HG03432 (cell line): ENCODE measurements at regions not wholly inside any gene's neighbourhood (a gene's known extent, or its start where the extent isn't known, plus 50 kb on each side); places are given as distances from the start of the nearest gene placed in this dataset.
"Not testable (repeated sequence)": the region's sequence is repeated elsewhere in the genome, so short reads cannot be mapped to it uniquely, and the experiment has no call there.

Source experiments
- ATAC-seq: cut with Tn5 transposase; IDR thresholded peaks from one replicate; pipeline ENCODE4 v1.9.1; 2021; ENCODE audit warnings: mild to moderate bottlenecking, moderate library complexity; ENCODE audit not compliant: unreplicated experiment

DNA sequence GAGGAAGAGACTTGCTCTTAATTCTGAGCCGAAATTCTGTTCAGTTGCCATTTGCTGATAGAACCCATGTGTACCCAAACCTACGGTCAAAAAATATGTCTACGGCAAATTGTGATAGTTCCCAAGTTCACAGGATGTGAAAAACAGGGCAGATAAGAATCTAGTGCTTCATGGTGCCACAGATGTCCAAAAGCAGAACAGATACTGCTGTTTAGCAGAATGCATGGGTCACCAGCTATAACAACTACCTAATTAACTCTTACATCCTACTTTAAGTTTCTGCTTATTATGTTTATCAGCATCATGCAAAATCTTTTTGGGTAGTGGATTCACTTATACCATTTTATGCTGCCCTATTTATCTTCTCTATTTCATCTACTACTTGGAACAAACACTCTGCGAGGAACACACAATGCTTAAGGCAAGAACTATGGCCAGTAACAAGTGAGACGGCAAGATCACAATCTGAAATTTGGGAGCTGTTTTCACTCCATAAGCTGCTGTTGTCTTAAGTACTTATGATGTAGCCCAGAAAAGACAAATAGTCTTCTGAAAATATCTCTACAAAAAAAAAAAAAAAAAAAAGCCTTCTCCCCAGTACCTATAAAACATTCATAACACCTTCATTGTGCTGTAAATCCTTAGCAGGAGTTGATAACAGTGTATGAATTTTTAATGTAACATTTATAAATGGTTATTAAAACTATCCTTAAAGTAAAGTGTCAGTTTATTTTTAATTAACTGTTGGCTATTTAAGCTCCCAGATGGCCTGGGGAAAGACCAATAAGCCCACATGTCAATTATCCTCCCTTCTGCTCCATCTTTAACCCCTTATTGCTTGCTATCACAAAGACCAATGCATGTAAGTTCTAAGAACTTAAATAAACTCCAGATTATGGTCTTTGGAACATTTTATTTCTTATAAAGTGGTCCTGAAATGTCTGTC, 232.3 kb downstream of the TLR4 start:
- ATAC-seq, result peak; percentile 95

DNA sequence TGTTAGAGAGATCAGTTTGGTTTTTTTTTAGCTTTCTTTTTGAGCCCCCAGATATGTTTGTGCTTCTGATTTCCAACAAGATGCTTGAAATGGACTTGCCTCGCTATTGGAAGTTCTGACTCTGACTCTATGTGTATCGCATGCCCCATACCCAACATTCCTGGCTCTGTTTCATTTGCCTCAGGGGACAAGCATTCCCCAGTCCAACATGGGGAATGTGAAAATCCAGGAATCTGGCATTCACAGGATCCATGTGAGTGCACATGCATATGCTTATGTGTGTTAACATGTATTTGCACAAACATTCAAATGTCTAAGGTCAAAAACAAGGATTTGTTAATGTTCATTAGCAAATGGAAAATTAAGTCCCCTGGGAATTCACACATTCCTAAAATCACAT, 233.9 kb downstream of the TLR4 start:
- ATAC-seq, result no peak

DNA sequence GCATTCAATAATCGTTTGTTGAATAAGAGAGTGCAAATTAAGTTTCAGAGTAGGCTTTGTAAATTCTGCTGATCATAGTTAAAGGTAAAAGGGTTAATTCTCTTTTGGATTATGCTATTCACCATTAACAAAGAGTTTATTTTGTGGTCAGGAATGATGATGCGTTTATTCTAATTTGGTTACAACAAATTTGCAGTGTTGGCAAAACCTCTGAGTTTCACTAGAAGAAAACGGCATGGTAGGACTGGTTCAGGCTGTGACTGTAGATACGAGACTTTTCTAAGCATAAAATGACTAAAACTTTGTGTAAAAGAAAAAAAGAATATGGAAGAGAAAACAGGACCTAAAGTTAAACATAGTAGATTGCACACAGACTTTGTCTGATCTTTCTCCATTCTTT, 234.7 kb downstream of the TLR4 start:
- no peak for ATAC-seq

DNA sequence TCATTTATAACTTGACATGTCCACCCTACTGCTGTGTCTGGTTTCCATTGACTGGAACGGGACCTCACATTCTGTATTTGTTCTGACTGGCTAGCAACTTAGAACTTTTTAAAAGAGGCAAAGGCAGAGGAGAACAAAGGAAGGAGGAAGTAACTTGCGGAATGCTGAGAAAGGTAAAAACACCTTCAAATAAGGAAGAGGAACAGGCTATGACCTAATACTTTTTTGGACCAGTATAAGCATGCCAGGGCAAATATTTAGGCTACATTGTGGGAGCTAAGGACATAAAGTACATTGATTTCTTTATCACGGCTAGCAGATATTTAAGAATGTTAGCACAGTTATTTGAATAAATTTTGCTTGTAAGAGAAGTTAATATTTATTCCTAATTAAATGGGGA, 240.5 kb downstream of the TLR4 start:
- ATAC-seq, result not testable (repeated sequence)

DNA sequence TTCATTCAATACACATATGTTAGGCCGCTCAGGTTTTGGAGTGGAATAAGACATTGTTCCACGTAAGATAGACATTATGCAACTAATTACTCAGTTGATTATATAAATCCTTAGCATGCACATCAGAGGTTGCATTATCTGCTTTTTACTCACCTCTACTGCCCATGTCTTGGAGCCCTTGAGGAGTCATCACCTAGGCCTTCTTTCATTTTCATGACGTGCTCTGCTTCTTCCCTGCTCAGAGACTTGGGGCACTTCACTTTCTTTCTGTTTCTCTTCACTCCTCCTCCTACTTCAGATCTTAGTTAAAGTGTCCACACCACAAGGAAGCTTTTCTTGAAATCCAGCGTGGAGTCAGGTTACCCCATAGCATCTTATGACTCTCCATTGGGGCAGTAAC, 241.1 kb downstream of the TLR4 start:
- no peak for ATAC-seq

DNA sequence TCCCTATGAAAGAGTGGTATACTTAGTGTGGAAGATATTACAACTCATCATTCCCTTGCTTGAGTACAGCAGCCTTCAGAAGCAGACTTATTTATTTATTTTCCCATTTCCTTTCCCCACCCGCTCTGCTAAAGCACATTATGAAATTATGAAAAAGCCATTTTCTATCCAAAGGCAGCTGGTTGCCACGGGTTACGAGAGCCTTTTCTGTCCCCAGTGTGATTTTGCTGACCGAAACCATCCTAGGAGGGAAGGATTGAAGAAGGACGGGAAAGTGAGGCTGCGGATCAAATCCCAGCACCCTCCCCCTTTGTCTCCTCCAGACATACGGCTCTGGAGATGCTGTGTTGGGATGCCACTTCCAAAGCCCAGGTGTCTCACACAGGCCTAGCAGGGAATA, 246.9 kb downstream of the TLR4 start:
- no peak for ATAC-seq

DNA sequence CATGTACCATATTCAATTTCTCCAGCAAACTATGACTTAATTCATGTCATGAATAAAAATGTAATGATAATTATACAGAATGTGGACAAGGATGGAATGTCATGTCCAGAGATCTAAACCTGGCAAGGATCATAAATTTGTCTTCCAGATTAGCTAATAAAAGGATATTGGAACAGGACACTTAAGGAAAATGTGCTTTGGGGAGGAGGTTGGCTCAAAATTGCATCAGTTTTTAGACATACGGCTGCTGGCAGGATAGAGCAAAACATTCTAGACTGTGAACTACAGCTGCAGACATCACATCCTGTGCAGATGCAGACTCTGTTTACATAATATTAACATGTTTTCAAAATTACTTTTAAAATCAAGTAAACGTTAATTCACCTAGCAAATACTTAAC, 248.4 kb downstream of the TLR4 start:
- no peak for ATAC-seq

DNA sequence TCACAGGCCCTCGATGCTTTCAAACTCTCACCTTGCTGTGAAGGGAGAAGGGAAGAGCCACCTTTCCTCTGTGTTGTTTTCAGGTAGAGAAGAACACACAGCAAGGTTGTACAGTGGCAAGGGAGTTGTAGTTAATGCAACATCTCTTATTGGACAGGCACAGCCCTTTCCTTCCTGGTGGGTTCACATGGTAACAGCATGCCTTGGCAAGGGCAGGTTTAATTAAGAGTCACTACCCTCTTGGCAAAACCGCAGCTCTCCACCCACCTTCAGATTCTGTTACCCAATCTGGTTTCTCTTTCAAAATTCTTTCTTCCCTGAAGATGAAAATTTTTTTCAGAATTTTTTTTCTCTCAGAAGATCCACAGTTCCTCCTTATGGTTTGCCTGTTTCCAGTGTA, 253.1 kb downstream of the TLR4 start:
- no peak for ATAC-seq

DNA sequence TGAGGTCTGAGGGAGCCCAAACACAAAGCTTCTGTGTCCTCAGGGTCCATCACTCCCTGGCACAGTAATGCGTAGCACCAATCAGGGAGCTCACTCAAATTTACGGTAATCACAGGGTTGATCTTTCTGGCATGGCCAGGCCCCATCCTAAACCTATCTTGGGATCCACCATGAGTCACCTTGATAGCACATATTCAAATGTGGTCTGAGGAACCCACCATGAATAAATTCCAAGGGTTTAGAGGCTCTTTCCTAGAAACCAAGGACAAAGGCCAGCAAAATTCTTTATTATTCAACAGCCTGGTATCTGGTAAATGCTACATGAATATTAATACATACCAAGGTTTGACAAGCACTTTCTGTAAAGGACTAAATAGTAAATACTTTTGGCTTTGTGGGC, 254.5 kb downstream of the TLR4 start:
- ATAC-seq, result no peak

DNA sequence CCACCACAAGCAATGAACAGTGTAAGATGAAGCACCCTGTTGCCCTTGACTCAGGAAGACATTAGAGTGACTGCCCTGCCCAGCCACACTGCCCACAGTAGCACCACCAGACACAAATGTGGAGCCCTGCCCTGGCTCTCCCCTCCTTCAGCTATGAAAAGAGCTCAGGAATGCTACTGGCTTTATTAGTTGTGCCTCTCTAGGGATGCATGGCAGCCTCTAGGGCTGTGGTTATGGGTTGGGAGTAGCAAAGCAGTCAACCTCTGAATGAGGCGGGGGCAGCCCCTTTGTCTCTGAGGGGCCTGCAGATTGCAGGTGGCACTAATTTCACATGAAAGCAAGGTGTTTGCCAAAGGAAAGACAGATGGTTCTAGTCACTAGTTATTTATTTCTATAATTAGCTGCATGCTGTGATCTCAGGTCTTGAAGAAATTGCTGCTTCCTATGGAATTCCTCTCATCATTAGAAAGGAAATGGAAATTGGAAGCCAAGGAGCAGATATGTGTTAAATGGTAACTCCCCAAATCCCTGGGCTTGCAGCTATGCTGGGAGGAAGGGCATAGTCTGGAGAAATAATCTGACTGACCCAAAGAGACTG, 259.4 kb downstream of the TLR4 start:
- no peak for ATAC-seq

DNA sequence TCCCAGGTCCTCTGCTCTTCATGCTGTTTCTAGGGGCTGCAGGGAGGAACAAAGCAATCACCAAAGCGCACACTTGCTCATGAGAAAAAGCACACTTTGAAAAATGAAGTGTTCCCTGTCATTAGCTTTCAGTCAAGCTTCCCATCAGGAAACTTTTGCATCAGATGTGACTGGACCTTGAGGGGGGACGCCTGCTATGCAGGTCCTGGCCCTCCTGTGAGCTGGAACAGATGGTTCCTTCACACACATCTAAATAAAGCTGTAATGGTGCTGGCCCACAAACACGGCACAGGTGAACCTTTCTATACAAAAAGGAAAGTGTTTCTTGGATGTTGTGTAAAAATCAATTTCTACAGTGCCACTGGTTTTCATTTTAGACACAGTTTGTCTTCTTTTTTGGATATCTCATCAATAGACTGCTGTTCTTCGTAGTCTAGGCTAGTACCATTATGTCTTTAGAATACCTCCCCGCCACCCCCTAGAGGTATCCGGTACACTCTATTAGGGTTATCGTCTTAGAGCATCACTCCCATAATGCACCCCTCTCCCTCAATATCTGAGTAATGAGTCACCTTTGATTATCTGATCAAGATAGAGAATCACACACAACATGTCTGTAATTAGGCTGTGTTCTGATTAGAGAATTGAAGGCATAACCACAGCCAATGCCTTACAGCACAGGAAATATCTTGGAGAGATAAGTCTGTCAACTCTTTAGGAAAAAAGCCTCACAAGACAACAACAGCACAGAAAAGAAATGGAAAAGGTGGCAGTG, 266.3 kb downstream of the TLR4 start:
- no peak for ATAC-seq

DNA sequence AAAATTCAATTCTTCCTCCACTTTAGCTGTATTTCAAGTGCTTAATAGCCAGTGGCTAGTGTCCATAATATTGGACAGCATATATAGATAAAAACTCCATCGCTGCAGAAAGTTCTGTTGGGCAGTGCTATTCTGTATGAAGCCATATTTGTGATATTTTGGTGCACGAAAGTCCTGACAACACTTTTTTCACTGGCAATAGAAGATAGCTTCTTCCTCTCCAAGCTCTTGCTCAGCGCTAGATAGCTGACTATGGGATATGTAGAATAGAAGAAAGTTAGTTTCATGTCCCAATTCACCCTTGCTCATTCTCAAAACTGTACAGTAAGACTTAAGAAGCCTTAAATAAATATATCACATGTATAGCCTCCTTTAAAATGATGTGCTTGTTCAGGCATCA, 269.9 kb downstream of the TLR4 start:
- no peak for ATAC-seq

DNA sequence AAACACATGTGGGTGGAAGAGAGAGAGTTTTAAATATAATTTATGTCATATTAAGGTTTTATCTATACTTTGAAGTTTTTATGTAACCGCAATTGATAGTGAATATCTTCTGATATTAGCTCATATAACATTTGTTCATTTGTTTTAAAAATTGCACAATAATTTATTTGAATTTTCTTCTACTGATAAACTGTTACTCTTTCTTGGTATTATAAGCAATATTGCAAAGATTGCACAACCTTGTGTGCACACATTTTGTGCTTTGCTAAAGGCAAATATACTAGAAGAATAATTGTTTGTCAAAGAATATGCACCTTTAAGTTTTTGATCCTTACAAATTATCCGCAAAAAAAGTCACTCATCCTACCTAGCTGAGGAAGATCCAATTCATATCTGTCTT, 275.7 kb downstream of the TLR4 start:
- ATAC-seq, result no peak

DNA sequence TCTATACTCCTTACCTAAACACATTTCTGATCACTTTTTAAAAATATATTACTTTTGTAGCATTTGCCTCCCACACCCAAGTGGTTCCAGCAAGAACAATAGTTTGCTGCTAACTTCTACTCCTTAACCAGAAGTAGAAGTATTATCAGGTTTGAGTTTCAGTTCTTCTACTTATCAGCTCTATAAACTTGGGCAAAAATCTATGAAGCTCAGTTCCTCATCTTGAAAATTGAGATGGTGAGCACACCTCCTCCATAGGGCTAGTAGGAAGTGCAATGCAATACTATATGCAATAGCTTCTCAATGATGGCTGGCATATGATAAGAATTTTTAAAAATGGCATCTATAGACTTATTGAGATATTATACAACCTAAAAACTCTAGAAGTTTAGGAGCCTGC, 283.7 kb downstream of the TLR4 start:
- no peak for ATAC-seq

DNA sequence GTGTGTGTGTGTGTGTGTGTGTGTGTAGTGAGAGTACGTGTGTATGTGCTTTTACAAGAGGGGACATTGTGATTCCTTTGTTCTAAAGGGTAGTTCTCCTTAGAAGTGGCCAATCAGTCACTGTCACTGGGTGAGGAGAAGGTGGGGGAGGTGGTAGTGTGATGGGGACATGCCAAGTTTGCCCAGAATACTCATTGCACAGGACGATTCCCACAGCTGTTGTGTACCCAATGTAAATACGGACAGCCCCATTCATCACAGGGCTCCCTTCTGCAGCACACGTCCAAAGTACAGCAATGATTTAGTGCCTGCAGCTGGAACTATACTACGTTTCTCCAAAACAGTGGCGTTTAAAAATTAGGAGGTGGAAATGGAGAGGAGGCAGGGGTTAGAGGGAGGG, 287.8 kb downstream of the TLR4 start:
- ATAC-seq, result no peak

DNA sequence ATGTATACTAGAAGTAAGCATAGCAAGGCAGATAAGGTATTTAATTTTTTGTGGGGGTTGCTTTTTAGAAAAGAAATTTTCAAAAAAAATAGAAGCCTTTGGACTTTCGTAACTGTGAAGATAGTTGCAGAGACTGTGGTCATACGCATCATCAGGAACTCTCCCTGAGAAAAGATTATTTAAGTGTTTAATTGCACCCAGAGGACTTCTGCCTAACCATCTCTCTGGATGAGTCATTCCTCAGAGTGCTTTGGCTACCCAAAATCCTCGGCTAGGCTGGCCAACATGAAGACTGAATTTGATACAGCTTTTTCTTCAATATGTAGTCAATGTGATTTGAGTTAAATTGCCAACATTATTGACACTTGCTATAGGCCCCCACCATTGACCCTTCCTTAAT, 296.4 kb downstream of the TLR4 start:
- no peak for ATAC-seq

DNA sequence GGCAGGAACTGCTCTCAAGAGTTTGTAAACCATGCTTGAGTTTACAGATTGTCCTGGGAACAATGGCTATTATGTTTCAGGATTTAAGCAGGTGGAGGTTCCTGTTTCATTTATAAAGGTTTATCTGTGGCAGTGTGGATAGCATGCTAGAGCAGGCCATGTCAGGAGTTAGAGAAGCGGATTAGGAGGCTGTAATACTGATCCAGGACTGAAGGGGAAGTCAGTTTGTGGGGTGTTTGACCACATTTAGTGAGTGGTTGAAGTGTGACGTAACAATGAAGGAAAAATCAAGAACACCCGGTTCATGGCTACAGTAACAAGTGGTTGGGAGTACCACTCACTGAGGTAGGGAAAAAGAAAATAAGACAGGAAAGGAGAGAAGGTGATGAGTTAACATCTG, 299.0 kb downstream of the TLR4 start:
- ATAC-seq, result no peak

DNA sequence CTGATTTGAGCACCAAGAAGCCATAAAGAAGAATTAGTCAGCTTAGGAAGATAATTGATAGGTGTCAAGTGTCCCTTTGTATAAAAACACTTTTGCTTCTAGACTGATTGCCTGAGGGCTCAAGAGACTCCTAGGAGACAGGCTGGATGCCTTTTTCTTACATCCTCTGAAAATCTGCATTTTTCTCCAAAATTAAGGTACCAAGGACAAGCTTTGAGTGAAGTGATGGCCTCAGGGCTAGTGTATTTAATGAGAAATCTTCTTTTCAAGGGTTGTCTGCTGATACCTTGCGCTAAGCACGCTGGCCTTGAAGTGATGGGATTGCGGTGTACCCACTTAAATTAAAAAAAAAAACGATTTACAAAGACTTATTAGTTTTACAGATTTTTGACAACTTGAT, 304.0 kb downstream of the TLR4 start:
- ATAC-seq, result no peak

DNA sequence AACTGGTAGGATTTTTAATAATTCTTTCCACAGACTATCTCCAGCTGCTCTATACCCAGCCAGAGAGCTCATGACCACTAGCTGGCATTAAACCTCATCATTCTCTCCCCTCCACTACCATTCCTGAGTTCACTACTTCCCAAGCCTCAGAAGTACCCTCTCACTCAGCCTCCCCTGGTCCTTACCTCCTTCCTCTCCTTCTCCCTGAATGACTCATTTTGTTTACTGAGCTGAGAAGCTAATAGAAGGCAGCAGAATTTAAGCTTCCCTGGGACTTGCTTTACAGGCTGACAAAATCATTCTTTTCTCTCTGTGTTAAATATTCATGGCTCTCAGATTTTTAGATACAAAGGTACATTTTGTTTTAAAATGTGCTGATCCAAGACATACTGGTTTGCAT, 305.4 kb downstream of the TLR4 start:
- no peak for ATAC-seq

DNA sequence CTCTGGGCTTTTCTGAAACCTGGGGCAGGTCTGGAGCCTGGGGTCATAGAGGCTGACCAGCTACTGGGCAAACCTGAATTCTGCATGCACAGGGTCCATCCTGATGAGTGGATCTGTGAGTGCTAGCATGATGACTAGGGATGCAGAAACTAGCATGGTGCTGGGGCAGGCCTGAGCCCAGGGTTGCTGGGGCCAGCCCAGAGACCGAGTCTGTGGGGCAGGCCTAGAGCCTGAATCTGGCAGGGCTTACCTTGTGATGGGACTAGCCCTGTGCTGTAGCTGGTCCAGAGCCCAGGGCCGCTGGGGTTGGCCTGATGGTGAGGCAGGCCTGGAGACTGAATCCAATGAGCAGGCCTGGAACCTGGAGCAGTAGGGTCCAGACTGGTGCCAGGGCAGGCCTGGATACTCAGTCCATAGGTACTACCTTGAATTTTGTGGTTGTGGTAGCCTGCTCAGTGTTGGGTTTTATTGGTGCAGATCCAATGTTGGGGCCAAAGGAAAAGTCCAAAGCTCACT, 313.5 kb downstream of the TLR4 start:
- ATAC-seq, result no peak

DNA sequence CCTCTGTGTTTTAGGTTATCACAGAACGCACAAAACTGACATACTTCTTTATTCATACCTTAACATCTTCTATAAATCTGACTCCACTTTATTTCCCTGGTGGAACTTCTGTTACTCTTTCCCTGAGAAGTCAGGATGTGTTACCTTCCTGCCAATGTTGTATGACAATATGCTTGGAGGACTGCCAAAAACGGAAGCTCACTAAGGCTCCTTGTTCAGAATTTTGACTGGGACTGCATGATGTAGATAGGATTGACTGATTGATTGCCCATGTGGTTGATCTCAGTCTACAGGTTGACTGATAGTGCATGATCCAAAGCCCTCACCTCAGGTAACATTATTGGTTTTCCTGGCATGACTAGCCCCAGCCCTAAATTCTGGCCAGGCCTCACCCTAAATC, 319.4 kb downstream of the TLR4 start:
- ATAC-seq, result no peak

DNA sequence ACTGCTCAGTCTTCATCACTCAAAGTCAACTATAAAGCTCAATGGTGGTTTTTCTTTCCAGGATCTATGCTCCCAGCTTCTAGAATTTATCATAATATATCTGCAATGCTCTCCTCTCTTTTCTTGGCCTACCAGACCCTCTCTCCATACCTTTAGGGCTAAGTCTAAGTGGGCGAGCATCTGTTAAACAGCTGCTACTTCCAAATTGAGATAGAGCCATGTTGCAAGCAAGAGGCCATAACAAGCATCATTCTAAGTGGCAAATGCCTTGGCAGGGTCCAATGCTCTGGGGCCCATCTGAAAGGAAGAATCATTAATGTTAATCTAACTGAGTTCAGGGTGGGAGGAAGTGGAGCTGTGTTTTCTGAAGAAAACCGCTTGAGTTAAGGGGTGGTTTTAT, 324.0 kb downstream of the TLR4 start:
- ATAC-seq, result no peak
